NB4 (cell line): ENCODE measurements at regions not wholly inside any gene's neighbourhood (a gene's known extent, or its start where the extent isn't known, plus 50 kb on each side); places are given as distances from the start of the nearest gene placed in this dataset.

Experiments
- DNase-seq: peaks from one replicate; pipeline ENCODE4 v3.0.0; 2010; ENCODE audit warnings: low read depth
- H3K4me3 ChIP-seq: one replicate; pipeline ENCODE4 v1.5.1; 2011; ENCODE audit warnings: mild to moderate bottlenecking, low read depth, low read length, moderate library complexity
- MYC ChIP-seq: IDR thresholded peaks from 2 replicates; pipeline ENCODE4 v1.6.1; 2011; ENCODE audit warnings: low read depth, low read length
- POLR2A ChIP-seq: IDR thresholded peaks from 2 replicates; pipeline ENCODE4 v1.6.1; 2011; ENCODE audit warnings: mild to moderate bottlenecking; ENCODE audit not compliant: insufficient read length; ENCODE audit errors: extremely low read depth
- TF ChIP-seq, protein P1 (sequence below): IDR thresholded peaks from 2 replicates; pipeline ENCODE4 v1.6.1; 2011; ENCODE audit warnings: low read depth, low read length
- TF ChIP-seq, protein P2 (sequence below): IDR thresholded peaks from one replicate; pipeline ENCODE4 v1.5.1; 2012; ENCODE audit warnings: low read depth, low read length

GRCh38 chr4:11118513-11118912 is 310.2 kb downstream of the HS3ST1 start:
- DNase-seq: no peak
- H3K4me3 ChIP-seq: no peak overlapping the region
- TF ChIP-seq MYC (no peak), POLR2A (no peak)
- TF ChIP-seq, protein P1, sequence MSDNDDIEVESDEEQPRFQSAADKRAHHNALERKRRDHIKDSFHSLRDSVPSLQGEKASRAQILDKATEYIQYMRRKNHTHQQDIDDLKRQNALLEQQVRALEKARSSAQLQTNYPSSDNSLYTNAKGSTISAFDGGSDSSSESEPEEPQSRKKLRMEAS: no peak
- TF ChIP-seq, protein P2, sequence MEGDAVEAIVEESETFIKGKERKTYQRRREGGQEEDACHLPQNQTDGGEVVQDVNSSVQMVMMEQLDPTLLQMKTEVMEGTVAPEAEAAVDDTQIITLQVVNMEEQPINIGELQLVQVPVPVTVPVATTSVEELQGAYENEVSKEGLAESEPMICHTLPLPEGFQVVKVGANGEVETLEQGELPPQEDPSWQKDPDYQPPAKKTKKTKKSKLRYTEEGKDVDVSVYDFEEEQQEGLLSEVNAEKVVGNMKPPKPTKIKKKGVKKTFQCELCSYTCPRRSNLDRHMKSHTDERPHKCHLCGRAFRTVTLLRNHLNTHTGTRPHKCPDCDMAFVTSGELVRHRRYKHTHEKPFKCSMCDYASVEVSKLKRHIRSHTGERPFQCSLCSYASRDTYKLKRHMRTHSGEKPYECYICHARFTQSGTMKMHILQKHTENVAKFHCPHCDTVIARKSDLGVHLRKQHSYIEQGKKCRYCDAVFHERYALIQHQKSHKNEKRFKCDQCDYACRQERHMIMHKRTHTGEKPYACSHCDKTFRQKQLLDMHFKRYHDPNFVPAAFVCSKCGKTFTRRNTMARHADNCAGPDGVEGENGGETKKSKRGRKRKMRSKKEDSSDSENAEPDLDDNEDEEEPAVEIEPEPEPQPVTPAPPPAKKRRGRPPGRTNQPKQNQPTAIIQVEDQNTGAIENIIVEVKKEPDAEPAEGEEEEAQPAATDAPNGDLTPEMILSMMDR: no peak

GRCh38 chr4:11116940-11117339 is 311.8 kb downstream of the HS3ST1 start:
- DNase-seq: no peak
- no peak overlapping the region for H3K4me3 ChIP-seq
- TF ChIP-seq, protein P1: no peak
- no peak for TF ChIP-seq POLR2A
- TF ChIP-seq, protein P2: no peak
- no peak for TF ChIP-seq MYC

DNA sequence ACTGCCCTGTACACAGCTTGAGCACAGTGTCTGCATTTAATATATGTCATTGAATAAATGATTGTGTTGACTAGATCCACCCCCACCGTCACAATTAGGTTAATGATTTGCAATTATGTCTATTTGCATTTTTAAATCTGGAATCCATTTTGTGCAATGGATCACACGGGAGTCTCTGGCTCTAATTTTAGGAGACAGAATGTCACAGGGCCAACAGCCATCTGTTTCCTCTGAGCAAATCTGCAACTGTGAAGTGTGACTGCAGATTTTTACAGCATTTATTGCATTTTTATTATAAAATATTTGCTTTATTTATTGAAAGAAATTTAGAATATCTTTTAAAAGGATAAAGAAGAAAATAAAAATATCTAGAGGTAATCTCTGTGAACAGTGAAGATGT is 316.8 kb downstream of the HS3ST1 start:
- TF ChIP-seq, protein P1: no peak
- TF ChIP-seq MYC: no peak
- no peak for TF ChIP-seq POLR2A
- TF ChIP-seq, protein P2: no peak
- no peak overlapping the region for H3K4me3 ChIP-seq
- no peak for DNase-seq

- no peak overlapping the region for H3K4me3 ChIP-seq
- no peak for TF ChIP-seq MYC
- TF ChIP-seq, protein P1: no peak
- TF ChIP-seq, protein P2: no peak
- TF ChIP-seq POLR2A: no peak
- no peak for DNase-seq
These were observed 317.3 kb downstream of the HS3ST1 start for GRCh38 chr4:11111370-11111769.

- DNase-seq: peak; percentile 30
- no peak overlapping the region for H3K4me3 ChIP-seq
- TF ChIP-seq, protein P1: no peak
- TF ChIP-seq POLR2A (no peak), MYC (no peak)
- TF ChIP-seq, protein P2: no peak
These were observed 321.9 kb downstream of the HS3ST1 start for GRCh38 chr4:11106759-11107158.
